ENCODE measurements at regions not wholly inside any gene's neighbourhood (a gene's known extent, or its start where the extent isn't known, plus 50 kb on each side); places are given as distances from the start of the nearest gene placed in this dataset.

- Mint-ChIP-seq H3K4me1 (peaks cover 5% of the 10 kb centered on the region), H3K4me3 (no peak overlapping the region), H3K27me3 (no peaks in the 10 kb centered on the region), H3K36me3 (ENCODE audit: low read depth) (no peaks in the 10 kb centered on the region), H3K27ac (no peak overlapping the region), H3K9me3 (peaks cover 12% of the 10 kb centered on the region)
- ChIA-PET CTCF (no interaction called here), POLR2A (no interaction called here)
- DNase-seq: no peak
- no peak for ATAC-seq (ENCODE audit: low read depth)
- no peak for TF ChIP-seq CTCF (IDR thresholded peaks at IDR 0.05)
- intact Hi-C loops (cut with micrococcal nuclease): no loop called here
Measured at GRCh38 chr2:12203528-12203927, 457.1 kb downstream of the LPIN1 start.

DNA sequence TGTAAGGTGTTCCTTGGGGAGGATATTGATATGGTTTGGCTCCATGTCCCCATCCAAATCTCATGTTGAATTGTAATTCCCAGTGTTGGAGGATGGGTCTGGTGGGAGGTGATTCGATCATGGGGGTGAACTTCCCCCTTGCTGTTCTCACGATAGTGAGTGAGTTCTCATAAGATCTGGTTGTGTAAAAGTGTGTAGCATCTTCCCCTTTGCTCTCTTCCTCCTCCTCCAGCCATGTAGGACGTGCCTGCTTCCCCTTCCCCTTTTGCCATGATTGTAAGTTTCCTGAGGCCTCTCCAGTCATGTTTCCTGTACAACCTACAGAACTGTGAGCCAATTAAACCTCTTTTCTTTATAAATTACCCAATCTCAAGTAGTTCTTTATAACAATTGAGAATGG, 458.7 kb downstream of the LPIN1 start:
- intact Hi-C loops (cut with micrococcal nuclease): no loop called here
- CTCF ChIA-PET: no interaction called here

DNA sequence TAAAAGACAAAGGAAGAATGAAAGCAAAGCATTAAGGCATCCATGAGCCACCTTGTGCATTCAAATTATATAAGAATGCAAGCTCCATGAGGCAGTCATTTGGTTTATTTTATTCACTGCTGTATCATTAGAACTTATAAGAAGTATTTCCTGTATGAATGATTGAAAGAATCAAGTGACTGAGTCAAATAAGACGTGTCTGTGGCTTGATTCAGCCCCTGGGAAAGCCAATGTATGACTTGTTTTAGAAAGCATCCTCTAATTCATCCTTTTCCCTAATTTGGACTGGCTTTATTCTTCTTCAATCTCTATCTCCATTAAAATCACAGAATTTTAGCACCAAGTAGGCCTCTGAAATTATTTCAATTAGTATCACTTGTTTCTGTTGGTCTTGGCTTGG, 461.1 kb downstream of the LPIN1 start:
- ATAC-seq (ENCODE audit: low read depth): no peak
- ChIA-PET POLR2A (no interaction called here), CTCF (no interaction called here)
- Mint-ChIP-seq H3K9me3 (peaks cover 12% of the 10 kb centered on the region), H3K36me3 (ENCODE audit: low read depth) (no peaks in the 10 kb centered on the region), H3K4me3 (no peak overlapping the region), H3K27me3 (no peaks in the 10 kb centered on the region), H3K27ac (no peak overlapping the region), H3K4me1 (no peaks in the 10 kb centered on the region)
- no peak for DNase-seq
- TF ChIP-seq CTCF (IDR thresholded peaks at IDR 0.05): no peak
- intact Hi-C loops (cut with micrococcal nuclease): no loop called here

More for the DNA sequence above, 458.7 kb downstream of the LPIN1 start:
- Mint-ChIP-seq H3K4me1 (peaks cover 5% of the 10 kb centered on the region), H3K27me3 (no peaks in the 10 kb centered on the region), H3K4me3 (no peak overlapping the region), H3K36me3 (ENCODE audit: low read depth) (no peaks in the 10 kb centered on the region), H3K27ac (no peak overlapping the region), H3K9me3 (peaks cover 12% of the 10 kb centered on the region)
- TF ChIP-seq CTCF (IDR thresholded peaks at IDR 0.05): no peak
- POLR2A ChIA-PET: no interaction called here
- no peak for DNase-seq
- ATAC-seq (ENCODE audit: low read depth): no peak

GRCh38 chr2:12210016-12210933, 463.8 kb downstream of the LPIN1 start:
- POLR2A ChIA-PET: no interaction called here
- no peaks in the 10 kb centered on the region for H3K4me1 Mint-ChIP-seq
- DNase-seq: no peak

More at GRCh38 chr2:12210016-12210933, 463.8 kb downstream of the LPIN1 start:
- Mint-ChIP-seq H3K36me3 (ENCODE audit: low read depth) (no peaks in the 10 kb centered on the region), H3K27ac (no peak overlapping the region), H3K9me3 (peaks cover 2% of the 10 kb centered on the region), H3K27me3 (no peaks in the 10 kb centered on the region), H3K4me3 (no peak overlapping the region)
- CTCF ChIA-PET: no interaction called here
- intact Hi-C loops (cut with micrococcal nuclease): no loop called here
- TF ChIP-seq CTCF (IDR thresholded peaks at IDR 0.05): no peak
- no peak for ATAC-seq (ENCODE audit: low read depth)
